OCI-LY1 (cell line): ENCODE measurements at regions not wholly inside any gene's neighbourhood (a gene's known extent, or its start where the extent isn't known, plus 50 kb on each side); places are given as distances from the start of the nearest gene placed in this dataset.

Experiments
- H2AFZ ChIP-seq: fragments of 200-600 bp; sonication (generic), shearing (Covaris generic); 2 replicates; pipeline ENCODE4 v1.6.0; 2014; ENCODE audit warnings: antibody characterized with exemption, mild to moderate bottlenecking, low read length
- H3F3A ChIP-seq: fragments of 200-600 bp; sonication (generic), shearing (Covaris generic); 2 replicates; pipeline ENCODE4 v1.6.0; 2014; ENCODE audit warnings: mild to moderate bottlenecking, antibody characterized with exemption, low read length, moderate library complexity; ENCODE audit not compliant: insufficient read depth
- H3K27ac ChIP-seq: fragments of 200-600 bp; sonication (generic); 2 replicates; pipeline ENCODE4 v1.5.1; 2014; ENCODE audit warnings: low read length, mixed run types, mild to moderate bottlenecking, low read depth; ENCODE audit not compliant: poor library complexity, severe bottlenecking
- H3K27me3 ChIP-seq: fragments of 200-600 bp; sonication (generic); 2 replicates; pipeline ENCODE4 v1.6.0; 2014; ENCODE audit warnings: antibody characterized with exemption, mild to moderate bottlenecking, low read length, moderate library complexity; ENCODE audit not compliant: insufficient read depth
- H3K36me3 ChIP-seq: fragments of 200-600 bp; sonication (generic); 2 replicates; pipeline ENCODE4 v1.6.1; 2014; ENCODE audit warnings: mild to moderate bottlenecking, antibody characterized with exemption, low read length, moderate library complexity, mixed read lengths; ENCODE audit not compliant: insufficient read depth
- H3K4me1 ChIP-seq: fragments of 200-600 bp; sonication (generic); 2 replicates; pipeline ENCODE4 v1.5.1; 2014; ENCODE audit warnings: mild to moderate bottlenecking, low read length, moderate library complexity; ENCODE audit not compliant: insufficient read depth, severe bottlenecking
- H3K4me2 ChIP-seq: fragments of 200-600 bp; sonication (generic), shearing (Covaris generic); 2 replicates; pipeline ENCODE4 v1.6.1; 2014; ENCODE audit warnings: low read length
- H3K4me3 ChIP-seq: fragments of 200-600 bp; sonication (generic); 2 replicates; pipeline ENCODE4 v1.5.1; 2014; ENCODE audit warnings: low read length, low read depth, mild to moderate bottlenecking, mixed read lengths; ENCODE audit not compliant: poor library complexity, severe bottlenecking
- H3K79me2 ChIP-seq: fragments of 200-600 bp; shearing (Covaris generic); 2 replicates; pipeline ENCODE4 v1.6.1; 2016; ENCODE audit warnings: mixed run types, low read length, mixed read lengths; ENCODE audit not compliant: insufficient read depth
- H3K9ac ChIP-seq: fragments of 200-600 bp; sonication (generic), shearing (Covaris generic); 2 replicates; pipeline ENCODE4 v1.6.1; 2014; ENCODE audit warnings: mild to moderate bottlenecking, low read length, mixed read lengths
- H3K9me2 ChIP-seq: fragments of 200-600 bp; sonication (generic), shearing (Covaris generic); 2 replicates; pipeline ENCODE4 v1.6.1; 2014; ENCODE audit warnings: low read depth, mild to moderate bottlenecking, low read length, mixed read lengths
- H3K9me3 ChIP-seq: fragments of 200-600 bp; shearing (Covaris generic); 2 replicates; pipeline ENCODE4 v1.6.1; 2014; ENCODE audit warnings: low read length, mixed read lengths
- H4K20me1 ChIP-seq: fragments of 200-600 bp; sonication (generic), shearing (Covaris generic); 2 replicates; pipeline ENCODE4 v1.6.0; 2016; ENCODE audit warnings: mild to moderate bottlenecking, low read length; ENCODE audit not compliant: insufficient read depth
- EZH2 ChIP-seq: fragments of 200-600 bp; sonication (generic), shearing (Covaris generic); IDR thresholded peaks from 2 replicates; pipeline ENCODE4 v1.8.0; 2017; ENCODE audit warnings: borderline replicate concordance, mixed run types, mild to moderate bottlenecking, antibody characterized with exemption, low read length, moderate library complexity, mixed read lengths
- TF ChIP-seq, protein P1 (sequence below): fragments of 200-600 bp; sonication (generic), shearing (Covaris generic); IDR thresholded peaks from 2 replicates; pipeline ENCODE4 v1.5.1; 2017; ENCODE audit warnings: mild to moderate bottlenecking, antibody characterized with exemption, low read length, moderate library complexity, mixed read lengths

DNA sequence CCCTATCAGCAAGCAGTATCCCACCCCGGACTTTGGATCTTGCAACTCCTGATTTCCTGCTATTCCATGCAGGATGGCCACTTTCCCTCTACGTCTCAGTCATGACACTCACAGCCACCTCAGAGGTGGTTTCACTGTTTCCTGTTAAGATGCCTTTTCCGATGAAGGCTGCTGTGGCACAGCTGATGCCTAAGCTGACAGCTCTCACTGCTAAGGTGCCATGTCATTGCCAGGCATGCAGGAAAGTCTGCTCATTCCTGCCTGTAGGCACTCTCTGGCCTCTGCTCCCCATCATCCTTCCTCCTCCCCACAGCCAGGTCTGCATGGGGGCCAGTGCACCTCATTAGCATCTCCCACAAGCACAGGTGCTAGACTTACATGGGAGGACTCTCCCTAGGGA, 173.0 kb downstream of the CBLN1 start:
- H3K9ac ChIP-seq: no peak overlapping the region
- H3K9me2 ChIP-seq: no peaks in the 10 kb centered on the region
- no peak overlapping the region for H3K4me3 ChIP-seq
- no peaks in the 10 kb centered on the region for H3K79me2 ChIP-seq
- H3K9me3 ChIP-seq: no peaks in the 10 kb centered on the region
- no peaks in the 10 kb centered on the region for H3K27me3 ChIP-seq
- no peak overlapping the region for H2AFZ ChIP-seq
- H3F3A ChIP-seq: no peaks in the 10 kb centered on the region
- H3K36me3 ChIP-seq: no peaks in the 10 kb centered on the region
- H3K4me2 ChIP-seq: no peak overlapping the region
- TF ChIP-seq, protein P1, sequence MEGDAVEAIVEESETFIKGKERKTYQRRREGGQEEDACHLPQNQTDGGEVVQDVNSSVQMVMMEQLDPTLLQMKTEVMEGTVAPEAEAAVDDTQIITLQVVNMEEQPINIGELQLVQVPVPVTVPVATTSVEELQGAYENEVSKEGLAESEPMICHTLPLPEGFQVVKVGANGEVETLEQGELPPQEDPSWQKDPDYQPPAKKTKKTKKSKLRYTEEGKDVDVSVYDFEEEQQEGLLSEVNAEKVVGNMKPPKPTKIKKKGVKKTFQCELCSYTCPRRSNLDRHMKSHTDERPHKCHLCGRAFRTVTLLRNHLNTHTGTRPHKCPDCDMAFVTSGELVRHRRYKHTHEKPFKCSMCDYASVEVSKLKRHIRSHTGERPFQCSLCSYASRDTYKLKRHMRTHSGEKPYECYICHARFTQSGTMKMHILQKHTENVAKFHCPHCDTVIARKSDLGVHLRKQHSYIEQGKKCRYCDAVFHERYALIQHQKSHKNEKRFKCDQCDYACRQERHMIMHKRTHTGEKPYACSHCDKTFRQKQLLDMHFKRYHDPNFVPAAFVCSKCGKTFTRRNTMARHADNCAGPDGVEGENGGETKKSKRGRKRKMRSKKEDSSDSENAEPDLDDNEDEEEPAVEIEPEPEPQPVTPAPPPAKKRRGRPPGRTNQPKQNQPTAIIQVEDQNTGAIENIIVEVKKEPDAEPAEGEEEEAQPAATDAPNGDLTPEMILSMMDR: no peak
- TF ChIP-seq EZH2: no peak
- no peaks in the 10 kb centered on the region for H4K20me1 ChIP-seq
- no peak overlapping the region for H3K27ac ChIP-seq
- no peaks in the 10 kb centered on the region for H3K4me1 ChIP-seq

DNA sequence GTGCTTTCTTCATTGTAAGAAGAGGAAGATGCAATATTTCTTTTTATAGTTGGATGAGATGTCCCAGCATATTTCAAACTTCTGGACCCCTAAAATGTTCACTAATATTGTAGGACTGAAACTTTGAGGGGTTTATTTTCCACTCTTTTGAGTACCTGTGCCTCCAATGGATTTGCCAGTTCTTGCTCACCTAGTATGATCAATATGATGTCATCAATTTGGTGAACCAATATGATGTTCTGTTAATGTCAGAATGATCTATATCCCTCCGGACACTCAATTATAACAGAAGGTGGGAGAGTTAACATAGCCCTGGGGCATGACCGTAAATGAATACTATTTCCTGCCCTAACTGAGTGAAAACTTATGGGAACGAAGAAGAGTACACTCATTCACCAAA, 178.3 kb downstream of the CBLN1 start:
- Histone ChIP-seq H4K20me1 (no peaks in the 10 kb centered on the region), H3K9me3 (no peaks in the 10 kb centered on the region), H2AFZ (no peak overlapping the region), H3K4me3 (no peak overlapping the region), H3K27me3 (no peaks in the 10 kb centered on the region), H3K36me3 (no peaks in the 10 kb centered on the region), H3K79me2 (no peaks in the 10 kb centered on the region), H3K4me1 (no peaks in the 10 kb centered on the region), H3F3A (no peaks in the 10 kb centered on the region), H3K9me2 (no peaks in the 10 kb centered on the region), H3K27ac (no peak overlapping the region), H3K9ac (no peak overlapping the region), H3K4me2 (no peak overlapping the region)
- TF ChIP-seq, protein P1: no peak
- no peak for TF ChIP-seq EZH2

DNA sequence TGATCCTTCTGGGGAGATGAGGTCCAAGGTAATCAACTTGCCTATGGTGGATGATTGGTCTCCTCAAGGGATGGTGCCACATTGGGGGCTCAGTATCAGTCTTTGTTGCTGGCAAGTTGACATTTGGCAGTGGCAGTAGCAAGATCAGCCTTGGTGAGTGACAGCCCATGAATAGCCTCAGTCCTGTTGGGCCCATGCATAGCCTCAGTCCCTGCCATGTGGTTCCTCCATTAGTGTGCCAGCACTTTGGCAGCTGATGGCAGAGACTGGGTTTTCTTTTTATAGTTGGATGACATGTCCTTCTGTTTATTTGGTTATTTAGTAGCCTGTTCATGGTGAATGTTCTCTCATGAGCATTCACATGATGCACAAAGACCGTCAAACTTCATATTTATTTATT, 179.6 kb downstream of the CBLN1 start:
- Histone ChIP-seq H2AFZ (no peak overlapping the region), H3K27ac (no peak overlapping the region), H3K9me2 (no peaks in the 10 kb centered on the region), H3K4me2 (no peak overlapping the region), H3K9ac (no peak overlapping the region), H3F3A (no peaks in the 10 kb centered on the region), H3K36me3 (no peaks in the 10 kb centered on the region), H4K20me1 (no peaks in the 10 kb centered on the region), H3K4me1 (no peaks in the 10 kb centered on the region), H3K9me3 (no peaks in the 10 kb centered on the region), H3K79me2 (no peaks in the 10 kb centered on the region), H3K27me3 (no peaks in the 10 kb centered on the region), H3K4me3 (no peak overlapping the region)
- TF ChIP-seq, protein P1: no peak
- TF ChIP-seq EZH2: no peak
